NCI-H345 (cell line): ENCODE measurements at regions not wholly inside any gene's neighbourhood (a gene's known extent, or its start where the extent isn't known, plus 50 kb on each side); places are given as distances from the start of the nearest gene placed in this dataset.
A peak's percentile ranks its signal among the peaks of the same experiment; 100 is the strongest.
"Not testable (repeated sequence)": the region's sequence is repeated elsewhere in the genome, so short reads cannot be mapped to it uniquely, and the experiment has no call there.

ENCODE experiments used
- DNase-seq: peaks from one replicate; lab custom pipeline; 2025; lab: John Stamatoyannopoulos, UW

DNA sequence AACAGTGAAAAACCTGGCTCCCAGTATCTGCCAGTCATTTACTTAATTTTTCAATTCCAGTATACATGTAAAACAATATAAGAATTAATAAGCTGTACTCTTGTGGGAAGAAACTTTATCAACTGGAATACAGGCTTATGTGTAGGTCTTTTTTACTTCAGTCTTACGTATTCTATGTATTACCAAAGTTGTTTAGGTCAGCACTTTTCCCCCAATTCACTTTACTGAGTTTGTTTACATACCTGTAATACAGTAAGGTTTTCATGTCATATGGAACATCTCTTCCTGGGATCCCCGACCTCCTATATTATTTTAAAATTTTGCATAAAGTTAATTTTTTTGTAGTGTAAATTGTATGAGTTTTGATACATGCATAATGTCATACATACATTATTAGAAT lies 181.8 kb upstream of the OLFM3 start:
- DNase-seq: no peak

- no peak for DNase-seq
Measured at GRCh38 chr1:102174259-102174863, 177.6 kb upstream of the OLFM3 start.

DNA sequence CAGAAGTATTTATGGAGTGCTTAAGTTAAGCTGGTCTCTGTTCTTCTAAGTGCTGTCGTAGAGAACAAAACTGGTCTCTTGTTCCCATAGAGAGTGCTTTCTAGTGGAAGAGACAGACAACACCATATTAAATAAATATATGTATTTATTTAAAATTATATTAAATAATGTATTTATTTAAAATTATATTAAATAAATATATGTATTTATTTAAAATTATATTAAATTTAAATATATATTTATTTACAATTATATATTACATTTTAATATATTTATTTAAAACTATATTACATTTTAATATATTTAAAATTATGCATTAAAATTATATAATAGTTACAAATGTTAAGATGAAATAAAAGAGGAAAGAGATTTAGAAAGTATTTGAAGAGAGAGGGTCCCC lies 175.5 kb upstream of the OLFM3 start:
- DNase-seq: no peak

DNA sequence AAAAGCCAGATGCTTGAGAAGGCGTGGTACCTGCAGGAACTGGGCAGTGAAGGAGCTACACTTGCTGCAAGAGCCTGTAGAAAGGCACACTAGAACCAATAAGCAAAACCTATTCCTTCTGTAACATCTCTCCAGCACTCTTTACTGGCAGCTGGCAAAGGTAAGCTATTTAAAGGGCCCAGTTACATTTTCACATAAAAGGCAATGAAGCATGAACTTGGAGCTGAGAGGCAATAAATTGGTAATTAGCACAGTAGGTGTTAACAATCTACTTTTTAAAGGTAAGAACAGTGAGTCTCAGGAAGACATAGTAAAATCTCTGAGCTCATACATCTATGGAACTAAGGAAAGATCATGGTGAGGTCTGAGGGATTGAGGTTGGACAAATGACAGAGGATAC lies 167.1 kb upstream of the OLFM3 start:
- peak; percentile 56 for DNase-seq

DNA sequence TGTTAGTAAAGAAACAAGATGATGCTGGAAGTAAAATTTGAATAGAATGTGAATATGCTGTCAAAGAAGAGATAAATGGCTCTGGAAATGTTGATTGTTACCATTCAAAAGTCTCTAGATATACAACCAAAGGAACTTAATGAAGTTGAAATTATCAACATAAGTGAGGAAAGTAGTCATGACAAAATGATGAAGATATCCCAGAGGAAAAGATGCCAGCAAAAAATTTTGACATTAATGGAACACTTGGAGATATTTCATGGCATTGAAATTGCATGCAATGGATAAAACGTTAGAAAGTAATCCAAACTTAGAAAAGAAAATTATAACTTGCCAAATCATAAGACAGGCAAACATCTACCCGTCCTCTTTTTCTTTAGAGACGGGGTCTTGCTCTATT lies 154.5 kb upstream of the OLFM3 start:
- no peak for DNase-seq

- DNase-seq: peak; percentile 64
Measured at GRCh38 chr1:102120910-102121309, 124.2 kb upstream of the OLFM3 start.

DNA sequence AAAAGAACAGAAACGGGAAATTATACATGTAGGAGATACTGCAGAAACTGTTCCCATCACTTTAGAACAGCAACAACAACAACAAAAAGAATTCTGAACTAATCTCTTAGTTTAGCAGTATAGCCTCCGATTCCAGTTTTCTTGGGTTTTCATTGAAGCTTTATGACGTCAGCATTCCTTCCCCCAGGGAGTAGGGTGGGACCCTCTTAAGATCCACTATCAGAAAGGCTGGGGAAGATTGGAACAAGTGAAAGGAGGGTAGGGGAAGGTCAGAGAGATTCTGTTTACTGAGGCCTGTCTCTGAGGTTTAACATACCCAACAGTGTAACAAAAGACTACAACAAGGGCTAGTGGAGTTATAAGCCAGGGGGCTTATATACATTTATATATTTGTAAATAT lies 121.4 kb upstream of the OLFM3 start:
- DNase-seq: no peak

DNA sequence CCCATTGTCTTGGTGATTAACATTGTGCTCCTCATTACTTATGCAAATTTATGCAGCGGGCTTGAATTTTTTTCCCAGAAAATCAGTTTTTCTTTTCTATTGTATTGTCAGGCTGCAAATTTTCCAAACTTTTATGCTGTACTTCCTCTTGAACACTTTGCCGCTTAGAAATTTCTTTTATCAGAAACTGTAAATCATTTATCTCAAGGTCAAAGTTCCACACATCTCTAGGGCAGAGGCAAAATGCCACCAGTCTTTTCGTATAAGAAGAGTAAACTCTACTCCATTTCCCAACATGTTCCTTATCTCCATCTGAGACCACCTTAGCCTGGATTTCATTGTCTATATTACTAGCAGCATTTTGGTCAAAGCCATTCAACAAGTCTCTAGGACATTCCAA lies 113.9 kb upstream of the OLFM3 start:
- DNase-seq: no peak

GRCh38 chr1:102109493-102109892 lies 112.8 kb upstream of the OLFM3 start:
- not testable (repeated sequence) for DNase-seq

DNA sequence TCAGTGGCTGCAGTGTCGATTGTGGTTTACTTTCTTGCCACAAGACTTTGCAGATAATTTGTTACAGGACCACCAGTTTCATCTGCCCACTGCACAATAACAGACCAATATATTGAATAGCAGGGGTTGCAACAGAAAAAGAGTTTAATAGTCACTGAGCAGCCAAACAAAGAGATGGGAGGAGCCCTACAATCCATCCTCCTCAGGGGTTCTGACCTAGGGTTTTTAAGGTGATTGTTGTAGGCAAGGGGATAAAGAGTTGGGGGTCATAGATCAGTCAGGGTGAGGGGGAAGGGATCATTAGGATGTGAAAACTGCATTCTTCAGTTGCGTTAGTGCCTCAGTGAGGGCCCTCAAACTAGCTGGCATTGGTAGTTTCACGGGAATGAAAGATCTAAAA lies 110.7 kb upstream of the OLFM3 start:
- no peak for DNase-seq

DNA sequence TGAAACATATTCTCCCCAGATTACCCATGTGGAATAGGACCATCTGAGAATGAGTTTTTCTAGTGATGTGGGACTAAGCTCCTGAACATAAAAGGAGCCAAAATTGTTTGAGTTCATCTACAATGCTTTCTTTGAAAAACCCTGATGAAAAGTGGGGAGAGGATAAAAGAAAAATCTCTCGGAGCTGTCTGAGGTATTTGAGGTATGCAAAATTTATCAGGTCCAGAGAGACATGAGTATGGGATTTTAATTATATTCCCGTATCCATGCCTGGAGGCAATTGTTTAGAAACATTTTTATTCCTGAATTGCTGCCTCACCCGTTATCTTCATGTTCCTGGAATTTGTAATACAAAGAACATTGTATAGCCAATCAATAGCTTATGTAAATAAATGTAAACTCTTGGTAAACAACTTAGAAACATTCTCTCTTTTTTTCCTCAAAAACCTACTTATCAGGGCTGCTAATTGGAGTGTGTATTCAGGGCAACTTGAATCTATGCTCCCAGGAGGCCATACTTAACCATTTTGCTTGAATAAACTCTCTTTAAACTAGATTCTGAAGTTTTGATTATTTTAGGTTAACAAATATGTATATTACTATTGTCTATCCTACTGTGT lies 109.3 kb upstream of the OLFM3 start:
- DNase-seq: no peak

DNA sequence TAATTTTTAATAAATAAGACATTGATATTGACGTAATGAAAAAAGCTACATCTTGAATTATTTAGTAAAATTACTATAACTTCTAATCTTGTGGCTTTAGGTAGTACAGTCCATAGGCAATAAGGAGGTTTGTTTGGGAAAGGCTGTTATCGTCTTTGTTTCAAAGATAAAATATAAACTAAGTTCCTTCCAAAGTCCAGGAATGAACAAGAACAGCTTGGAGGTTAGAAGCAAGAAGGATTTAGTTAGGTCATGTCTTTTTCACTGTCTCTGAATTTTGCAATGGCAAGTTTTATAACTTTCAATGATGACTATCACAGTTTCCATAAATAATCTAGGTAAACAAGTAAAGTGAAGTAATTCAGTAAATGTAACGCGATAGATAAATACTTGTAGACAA lies 106.9 kb upstream of the OLFM3 start:
- no peak for DNase-seq

- DNase-seq: no peak
Measured at GRCh38 chr1:102102276-102102780, 105.6 kb upstream of the OLFM3 start.

GRCh38 chr1:102100666-102101065 lies 103.9 kb upstream of the OLFM3 start:
- DNase-seq: no peak

DNA sequence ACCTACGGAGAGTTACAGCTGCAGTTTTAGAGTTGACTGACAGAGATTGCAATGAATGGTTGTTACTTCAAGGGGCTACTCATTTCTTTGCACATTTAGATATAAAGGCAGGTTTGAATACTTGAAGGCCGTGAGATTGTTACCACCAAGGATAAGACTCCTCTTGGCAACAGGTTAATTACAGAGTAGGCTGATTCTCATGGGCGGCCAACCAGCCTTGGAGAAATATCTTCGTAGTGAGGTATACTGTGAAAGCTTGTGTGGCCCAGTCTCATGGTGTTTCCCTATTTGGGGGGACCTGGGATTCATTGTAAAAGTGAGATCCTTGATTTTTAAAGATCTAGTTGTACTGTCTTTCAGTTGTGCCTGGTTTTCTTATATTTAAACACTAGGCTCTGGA lies 103.2 kb upstream of the OLFM3 start:
- DNase-seq: no peak

DNA sequence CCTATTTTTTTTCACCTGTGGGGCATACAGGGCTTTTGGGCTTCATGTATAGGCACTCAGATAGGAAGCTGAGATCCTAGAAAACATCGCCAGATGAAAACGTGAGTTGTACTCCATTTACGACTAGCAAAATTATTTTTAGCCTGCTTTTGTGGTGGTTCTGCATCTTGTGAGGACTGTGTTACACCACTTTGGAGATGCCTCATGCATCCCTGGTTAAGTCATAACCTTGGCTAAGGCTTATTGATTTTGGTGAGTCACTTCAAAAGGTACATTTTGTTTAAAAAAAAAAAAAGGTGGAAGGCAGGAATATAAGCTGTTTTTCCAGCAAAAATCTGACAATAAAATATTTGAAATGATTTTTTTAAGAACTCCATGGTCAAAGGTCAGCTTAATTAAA lies 101.8 kb upstream of the OLFM3 start:
- DNase-seq: no peak

DNA sequence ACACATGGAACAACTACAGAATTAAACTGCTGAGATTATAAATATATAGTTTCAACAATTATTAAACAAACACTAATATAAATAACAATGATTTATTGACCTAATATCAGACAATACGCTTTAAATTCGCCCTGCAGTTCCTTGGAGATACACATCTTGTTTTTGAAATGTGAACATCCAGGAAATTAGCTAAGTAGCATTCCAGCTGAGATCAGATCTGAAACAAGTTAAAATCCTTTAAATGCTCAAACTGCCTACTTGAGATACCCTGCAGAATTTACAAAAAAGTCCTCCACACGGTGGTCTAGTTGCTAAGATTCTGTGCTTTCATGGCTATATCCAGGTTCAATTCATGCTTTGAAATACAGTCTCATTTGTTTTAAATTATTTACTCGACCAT lies 101.4 kb upstream of the OLFM3 start:
- no peak for DNase-seq

DNA sequence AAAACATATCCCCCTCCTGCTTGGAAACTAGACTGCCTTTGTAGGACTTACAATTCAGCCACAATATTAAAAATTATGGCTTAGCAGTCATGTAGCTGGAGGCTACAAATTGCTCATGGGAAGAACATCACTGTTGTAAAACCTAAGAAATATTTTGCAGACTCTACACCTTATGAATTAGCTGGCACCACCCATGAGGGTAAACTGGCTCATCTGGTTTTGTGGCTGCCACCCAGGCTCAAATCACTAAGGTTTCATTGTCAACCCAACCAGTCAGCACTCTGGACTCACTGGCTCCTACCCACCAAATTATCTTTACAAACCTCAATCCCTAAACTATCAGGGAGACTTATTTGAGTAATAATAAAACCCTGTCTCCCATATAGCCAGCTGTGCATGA lies 100.7 kb upstream of the OLFM3 start:
- no peak for DNase-seq

GRCh38 chr1:102096162-102096561 lies 99.4 kb upstream of the OLFM3 start:
- no peak for DNase-seq

DNA sequence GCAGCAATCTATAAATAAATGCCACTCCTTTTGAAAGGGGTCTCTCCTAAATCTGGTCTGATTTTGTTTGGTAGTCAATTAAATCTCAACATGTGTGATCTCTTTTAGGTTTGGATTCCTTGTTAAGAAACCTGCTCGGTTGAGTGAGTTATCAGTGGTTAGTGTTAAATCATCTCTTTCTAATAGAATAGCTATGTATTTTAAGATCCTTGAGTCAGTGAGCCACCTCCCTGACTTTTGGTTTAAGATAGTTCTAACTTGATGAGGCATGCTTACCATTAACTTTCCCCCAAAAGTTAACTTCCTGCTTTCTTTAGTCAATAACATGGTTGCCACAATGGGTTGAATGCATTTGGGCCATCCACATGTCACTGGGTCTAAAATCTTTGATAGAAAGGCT lies 93.1 kb upstream of the OLFM3 start:
- no peak for DNase-seq

DNA sequence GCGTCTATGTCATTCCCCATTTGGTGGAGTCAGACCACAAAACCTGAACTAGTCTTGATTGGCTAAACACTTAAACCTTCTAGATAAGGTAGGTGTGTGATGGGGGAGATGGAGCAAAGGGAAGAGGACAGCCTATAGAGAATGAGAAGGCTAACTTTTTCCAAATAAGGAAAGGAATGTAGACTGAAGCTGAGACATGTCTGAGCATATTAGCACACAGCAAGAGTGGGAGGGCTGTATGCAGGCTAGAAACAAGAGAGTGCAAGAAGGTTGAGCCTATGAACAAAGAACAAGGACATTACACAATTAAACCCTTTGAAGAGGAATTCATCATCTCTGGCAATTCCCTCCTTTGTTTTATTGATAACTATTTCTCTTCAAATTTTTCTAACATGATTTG lies 89.2 kb upstream of the OLFM3 start:
- no peak for DNase-seq

GRCh38 chr1:102084771-102085535 lies 88.2 kb upstream of the OLFM3 start:
- no peak for DNase-seq

DNA sequence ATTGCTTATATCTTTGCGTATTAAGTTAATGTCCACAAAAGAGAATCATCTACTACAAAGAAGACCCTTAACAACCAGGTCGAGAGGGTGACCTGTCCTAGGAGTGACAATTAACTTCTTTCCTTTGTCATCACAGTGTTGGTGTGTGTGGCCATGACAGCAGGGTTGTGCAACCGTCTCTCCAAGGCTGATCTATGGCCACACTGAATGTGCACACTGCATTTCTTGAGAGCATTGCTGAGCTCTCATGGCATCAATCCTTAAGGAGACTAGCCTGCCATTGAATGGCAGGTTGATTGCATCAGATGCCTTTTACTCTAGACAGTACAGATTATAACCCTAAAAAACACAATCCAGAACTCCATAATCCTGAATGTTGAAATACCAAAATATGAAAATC lies 86.5 kb upstream of the OLFM3 start:
- no peak for DNase-seq
